SK-MEL-5 (cell line): ENCODE measurements at regions not wholly inside any gene's neighbourhood (a gene's known extent, or its start where the extent isn't known, plus 50 kb on each side); places are given as distances from the start of the nearest gene placed in this dataset.
"Not testable (repeated sequence)": the region's sequence is repeated elsewhere in the genome, so short reads cannot be mapped to it uniquely, and the experiment has no call there.

ENCODE experiments used
- DNase-seq: peaks from one replicate; pipeline ENCODE4 v3.0.0-alpha.2; 2016; ENCODE audit warnings: low read depth, low spot score
- in situ Hi-C: cut with HindIII; loops from 2 replicates; pipeline ENCODE4 v1.10.0; 2016; ENCODE audit warnings: low sequenced_read_pairs, high pct_unique_total_duplicates, low pct_unique_long_range_greater_than_20kb

- DNase-seq, in situ Hi-C loops: not testable (repeated sequence)
Measured at GRCh38 chr22:11690170-11690569, 3837.8 kb upstream of the OR11H1 start.

DNA sequence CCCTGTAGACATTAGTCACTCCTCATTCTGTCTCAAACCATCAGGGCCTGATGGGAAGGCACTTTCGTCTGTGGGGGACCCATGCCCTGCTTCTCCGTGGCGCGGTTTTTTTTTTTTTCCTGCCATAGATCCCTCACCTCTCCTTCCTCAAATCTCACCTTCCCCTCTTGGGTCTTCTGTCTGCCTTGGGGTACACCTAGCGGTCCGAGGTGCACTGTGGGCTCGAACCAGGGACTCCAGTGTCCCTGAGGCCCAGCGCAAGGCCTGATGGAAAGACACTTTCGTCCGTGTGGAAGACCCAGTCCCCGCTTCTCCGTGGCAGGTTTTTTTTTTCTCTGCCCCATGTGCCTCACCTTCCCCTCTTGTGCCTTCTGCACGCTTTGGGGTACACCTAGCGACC lies 3824.4 kb upstream of the OR11H1 start:
- DNase-seq, result peak; percentile 0
- in situ Hi-C loops, result not testable (repeated sequence)

DNA sequence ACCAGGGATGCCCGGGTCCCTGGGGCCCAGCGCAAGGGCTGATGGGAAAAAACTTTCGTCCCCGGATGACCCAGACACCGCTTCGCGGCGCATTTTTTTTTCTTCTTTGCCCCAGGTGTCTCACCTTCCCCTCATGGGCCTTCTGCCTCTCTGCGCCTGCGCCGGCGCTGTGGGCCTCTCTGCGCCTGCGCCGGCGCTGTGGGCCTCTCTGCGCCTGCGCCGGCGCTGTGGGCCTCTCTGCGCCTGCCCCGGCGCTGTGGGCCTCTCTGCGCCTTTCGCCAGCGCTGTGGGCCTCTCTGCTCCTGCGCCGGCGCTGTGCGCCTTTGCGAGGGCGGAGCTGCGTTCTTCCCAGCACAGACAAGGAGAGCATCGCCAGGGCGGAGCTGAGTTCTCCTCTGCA lies 3821.2 kb upstream of the OR11H1 start:
- in situ Hi-C loops, DNase-seq: not testable (repeated sequence)
